Natural killer cell (primary cell): ENCODE measurements at regions not wholly inside any gene's neighbourhood (a gene's known extent, or its start where the extent isn't known, plus 50 kb on each side); places are given as distances from the start of the nearest gene placed in this dataset.

Source experiments
- ATAC-seq, 3 donors: fragments of 150-1000 bp in 2 of 3; fragments of 200-7000 bp in 1 of 3; cut with Tn5 transposase; 1 replicate in 1 of 3; 2 replicates in 2 of 3; pipeline ENCODE4 v1.10.0; 2021; ENCODE audit warnings: mild to moderate bottlenecking in 2 of 3, moderate library complexity in 2 of 3
- DNase-seq, 2 donors: peaks; one replicate each; pipeline versions ENCODE4 v3.0.0 to v3.0.0-alpha.2; 2013 to 2021; ENCODE audit warnings: mixed read lengths in 1 of 2
- H3K27ac ChIP-seq: one replicate; pipeline ENCODE4 v1.5.1; 2013; ENCODE audit warnings: mild to moderate bottlenecking, low read length
- H3K27me3 ChIP-seq: one replicate; pipeline ENCODE4 v1.6.1; 2013; ENCODE audit warnings: low read length; ENCODE audit not compliant: control insufficient read depth, insufficient read depth
- H3K36me3 ChIP-seq: one replicate; pipeline ENCODE4 v1.6.1; 2013; ENCODE audit warnings: low read length; ENCODE audit not compliant: control insufficient read depth, insufficient read depth
- H3K4me1 ChIP-seq: one replicate; pipeline ENCODE4 v1.6.1; 2013; ENCODE audit warnings: low read length; ENCODE audit not compliant: control insufficient read depth, insufficient read depth
- H3K4me3 ChIP-seq: one replicate; pipeline ENCODE4 v1.5.1; 2013; ENCODE audit warnings: low read length
- H3K9me3 ChIP-seq: one replicate; pipeline ENCODE4 v1.6.1; 2013; ENCODE audit warnings: low read length; ENCODE audit not compliant: control insufficient read depth, insufficient read depth
- H3K27ac Mint-ChIP-seq, 2 donors: one replicate each; pipeline ENCODE4 v1.8.0; 2022; ENCODE audit warnings: mild to moderate bottlenecking in 2 of 2, mixed read lengths in 2 of 2, moderate library complexity in 1 of 2
- H3K27me3 Mint-ChIP-seq, 2 donors: one replicate each; pipeline ENCODE4 v1.8.0; 2022; ENCODE audit warnings: low read depth in 2 of 2, mixed read lengths in 2 of 2
- H3K36me3 Mint-ChIP-seq: one replicate; pipeline ENCODE4 v1.8.0; 2022; ENCODE audit warnings: mixed read lengths
- H3K4me1 Mint-ChIP-seq, 2 donors: one replicate each; pipeline ENCODE4 v1.8.0; 2022; ENCODE audit warnings: mixed read lengths in 2 of 2
- H3K4me3 Mint-ChIP-seq: one replicate; pipeline ENCODE4 v1.8.0; 2022; ENCODE audit warnings: mild to moderate bottlenecking, moderate library complexity, mixed read lengths
- H3K9me3 Mint-ChIP-seq, 2 donors: one replicate each; pipeline ENCODE4 v1.8.0; 2022; ENCODE audit warnings: mixed read lengths in 2 of 2
- CTCF ChIP-seq: fragments of 200-600 bp; IDR thresholded peaks from one replicate; pipeline ENCODE4 v1.8.0; 2022; ENCODE audit warnings: antibody characterized with exemption
- WGBS: methylation state at CpG from one replicate; pipeline ENCODE4 v1.1.7; 2013; ENCODE audit warnings: missing lambda C conversion rate; ENCODE audit not compliant: insufficient coverage; 5-methylcytosine and 5-hydroxymethylcytosine counted together
- intact Hi-C: fragments of 100-400 bp; cut with micrococcal nuclease; formaldehyde crosslinking; loops from one replicate; pipeline ENCODE4 v1.14.2; 2022

GRCh38 chr1:218809061-218809460 is 364.6 kb upstream of the LYPLAL1 start:
- H3K4me1 Mint-ChIP-seq: no peaks in the 10 kb centered on the region
- H3K27ac Mint-ChIP-seq: no peak overlapping the region
- H3K4me3 Mint-ChIP-seq: no peak overlapping the region
- Histone ChIP-seq H3K4me1 (no peaks in the 10 kb centered on the region), H3K27me3 (no peaks in the 10 kb centered on the region), H3K36me3 (no peaks in the 10 kb centered on the region), H3K27ac (no peak overlapping the region), H3K9me3 (no peaks in the 10 kb centered on the region), H3K4me3 (no peak overlapping the region)
- TF ChIP-seq CTCF: no peak
- no peak for ATAC-seq
- 83% methylated on average over 3 of the region's 3 CpGs for WGBS
- peaks cover 12% of the 10 kb centered on the region in 2 donors for H3K9me3 Mint-ChIP-seq
- no peak for DNase-seq
- H3K36me3 Mint-ChIP-seq: no peaks in the 10 kb centered on the region
- no peaks in the 10 kb centered on the region for H3K27me3 Mint-ChIP-seq
- intact Hi-C loops: no loop called here

DNA sequence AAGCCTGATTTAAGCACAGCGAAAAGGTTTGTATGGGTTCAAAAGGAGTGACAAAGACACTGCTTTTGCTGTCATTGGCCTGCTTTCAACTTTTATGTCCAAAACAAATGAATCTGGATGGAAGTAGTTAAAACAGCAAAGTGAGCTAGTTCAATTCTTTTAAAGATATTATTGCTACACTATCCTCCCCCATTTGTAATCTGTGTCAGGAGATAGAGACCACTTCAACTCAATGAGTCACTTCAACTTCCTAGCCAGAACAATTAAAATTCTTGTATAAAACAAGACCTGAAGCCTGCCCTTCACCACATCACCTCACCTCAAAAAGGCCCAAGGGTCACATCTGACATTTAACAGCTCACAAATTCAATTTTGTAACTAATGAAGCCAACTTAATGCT is 364.1 kb upstream of the LYPLAL1 start:
- H3K36me3 Mint-ChIP-seq: no peaks in the 10 kb centered on the region
- TF ChIP-seq CTCF: no peak
- no peak overlapping the region for H3K27ac Mint-ChIP-seq
- no peaks in the 10 kb centered on the region for H3K4me1 ChIP-seq
- H3K27me3 ChIP-seq: no peaks in the 10 kb centered on the region
- intact Hi-C loops: no loop called here
- no peaks in the 10 kb centered on the region for H3K36me3 ChIP-seq
- no peaks in the 10 kb centered on the region for H3K4me1 Mint-ChIP-seq
- no peaks in the 10 kb centered on the region for H3K27me3 Mint-ChIP-seq
- no peak overlapping the region for H3K4me3 ChIP-seq
- no peak for ATAC-seq
- H3K4me3 Mint-ChIP-seq: no peak overlapping the region
- no peaks in the 10 kb centered on the region for H3K9me3 ChIP-seq
- no peak overlapping the region for H3K27ac ChIP-seq
- WGBS: 90% methylated on average over 1 of the region's 1 CpG
- DNase-seq: no peak
- peaks cover 11 to 12% of the 10 kb centered on the region in 2 donors for H3K9me3 Mint-ChIP-seq

GRCh38 chr1:218810306-218810705 is 363.4 kb upstream of the LYPLAL1 start:
- Histone ChIP-seq H3K4me3 (no peak overlapping the region), H3K9me3 (no peaks in the 10 kb centered on the region), H3K36me3 (no peaks in the 10 kb centered on the region), H3K4me1 (no peaks in the 10 kb centered on the region), H3K27ac (no peak overlapping the region), H3K27me3 (no peaks in the 10 kb centered on the region)
- H3K27me3 Mint-ChIP-seq: no peaks in the 10 kb centered on the region
- H3K4me1 Mint-ChIP-seq: no peaks in the 10 kb centered on the region
- no peaks in the 10 kb centered on the region for H3K36me3 Mint-ChIP-seq
- no peak overlapping the region for H3K27ac Mint-ChIP-seq
- ATAC-seq (no peak), DNase-seq (no peak)
- no peak overlapping the region for H3K4me3 Mint-ChIP-seq
- peaks cover 11 to 12% of the 10 kb centered on the region in 2 donors for H3K9me3 Mint-ChIP-seq
- intact Hi-C loops: no loop called here
- WGBS: 87% methylated on average over 2 of the region's 3 CpGs
- no peak for TF ChIP-seq CTCF

DNA sequence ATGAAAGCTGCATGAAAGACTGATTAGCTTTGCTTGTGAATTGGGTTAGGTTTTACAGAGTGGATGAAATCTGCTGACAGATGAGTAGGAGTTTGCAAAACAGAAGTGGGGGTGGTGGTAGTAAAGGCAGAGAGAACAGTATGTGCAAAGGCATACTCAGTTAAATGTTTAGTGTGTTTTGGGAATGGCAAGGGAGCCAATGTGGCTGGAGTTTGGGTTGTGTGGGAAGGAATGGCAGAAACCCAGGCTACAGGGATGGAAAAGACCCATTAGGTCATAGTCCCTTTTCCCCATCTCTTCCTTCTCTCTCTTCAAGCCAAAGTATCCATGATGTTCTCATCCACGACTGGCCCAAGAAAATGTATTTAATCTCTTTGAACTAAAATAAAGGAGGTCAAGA is 362.2 kb upstream of the LYPLAL1 start:
- Histone ChIP-seq H3K9me3 (no peaks in the 10 kb centered on the region), H3K4me3 (no peak overlapping the region), H3K4me1 (no peaks in the 10 kb centered on the region), H3K36me3 (no peaks in the 10 kb centered on the region), H3K27me3 (no peaks in the 10 kb centered on the region), H3K27ac (no peak overlapping the region)
- DNase-seq: no peak
- ATAC-seq: no peak
- intact Hi-C loops: no loop called here
- no peaks in the 10 kb centered on the region for H3K36me3 Mint-ChIP-seq
- H3K4me3 Mint-ChIP-seq: no peak overlapping the region
- H3K27me3 Mint-ChIP-seq: no peaks in the 10 kb centered on the region
- peaks cover 11 to 14% of the 10 kb centered on the region in 2 donors for H3K9me3 Mint-ChIP-seq
- H3K4me1 Mint-ChIP-seq: no peaks in the 10 kb centered on the region
- no CpG with 5 or more reads among the region's 1 CpG for WGBS
- H3K27ac Mint-ChIP-seq: no peak overlapping the region
- TF ChIP-seq CTCF: no peak
